AG09319 (cell line): ENCODE measurements at regions not wholly inside any gene's neighbourhood (a gene's known extent, or its start where the extent isn't known, plus 50 kb on each side); places are given as distances from the start of the nearest gene placed in this dataset.

Source experiments
- DNase-seq: peaks from one replicate; pipeline ENCODE4 v3.0.0-alpha.2; 2010; ENCODE audit warnings: low read depth; ENCODE audit errors: extremely low read depth
- TF ChIP-seq, protein P1 (sequence below): IDR thresholded peaks from 2 replicates; pipeline ENCODE4 v1.5.1; 2011; ENCODE audit warnings: low read depth, mild to moderate bottlenecking, inconsistent platforms, low read length, moderate library complexity

GRCh38 chr15:69825941-69826818 is 271.5 kb downstream of the TLE3 start:
- DNase-seq = no peak
- TF ChIP-seq, protein P1, sequence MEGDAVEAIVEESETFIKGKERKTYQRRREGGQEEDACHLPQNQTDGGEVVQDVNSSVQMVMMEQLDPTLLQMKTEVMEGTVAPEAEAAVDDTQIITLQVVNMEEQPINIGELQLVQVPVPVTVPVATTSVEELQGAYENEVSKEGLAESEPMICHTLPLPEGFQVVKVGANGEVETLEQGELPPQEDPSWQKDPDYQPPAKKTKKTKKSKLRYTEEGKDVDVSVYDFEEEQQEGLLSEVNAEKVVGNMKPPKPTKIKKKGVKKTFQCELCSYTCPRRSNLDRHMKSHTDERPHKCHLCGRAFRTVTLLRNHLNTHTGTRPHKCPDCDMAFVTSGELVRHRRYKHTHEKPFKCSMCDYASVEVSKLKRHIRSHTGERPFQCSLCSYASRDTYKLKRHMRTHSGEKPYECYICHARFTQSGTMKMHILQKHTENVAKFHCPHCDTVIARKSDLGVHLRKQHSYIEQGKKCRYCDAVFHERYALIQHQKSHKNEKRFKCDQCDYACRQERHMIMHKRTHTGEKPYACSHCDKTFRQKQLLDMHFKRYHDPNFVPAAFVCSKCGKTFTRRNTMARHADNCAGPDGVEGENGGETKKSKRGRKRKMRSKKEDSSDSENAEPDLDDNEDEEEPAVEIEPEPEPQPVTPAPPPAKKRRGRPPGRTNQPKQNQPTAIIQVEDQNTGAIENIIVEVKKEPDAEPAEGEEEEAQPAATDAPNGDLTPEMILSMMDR = no peak

DNA sequence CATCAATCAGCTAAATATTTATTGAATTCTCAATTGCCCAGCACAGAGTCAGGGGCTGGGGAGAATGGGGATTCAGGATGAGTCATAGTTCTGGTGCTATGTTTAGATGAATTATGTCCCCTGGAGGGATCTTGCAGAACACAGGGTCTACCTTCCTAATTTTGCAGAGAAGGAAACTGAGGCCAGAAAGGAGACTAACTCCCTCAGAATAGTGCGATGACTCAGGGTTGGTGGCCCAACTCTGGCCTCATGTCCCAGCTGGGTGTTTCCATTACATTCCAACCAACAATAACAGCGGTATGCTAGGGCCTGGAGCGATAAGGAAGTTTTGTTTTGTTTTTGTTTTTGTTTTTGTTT is 270.9 kb downstream of the TLE3 start:
- TF ChIP-seq, protein P1 = no peak
- no peak for DNase-seq

- DNase-seq = no peak
- TF ChIP-seq, protein P1 = no peak
Observed at GRCh38 chr15:69827751-69828150, 270.0 kb downstream of the TLE3 start.

GRCh38 chr15:69828181-69828828 is 269.4 kb downstream of the TLE3 start:
- TF ChIP-seq, protein P1 = no peak
- no peak for DNase-seq

GRCh38 chr15:69829974-69830373 is 267.7 kb downstream of the TLE3 start:
- TF ChIP-seq, protein P1 = no peak
- DNase-seq = no peak

DNA sequence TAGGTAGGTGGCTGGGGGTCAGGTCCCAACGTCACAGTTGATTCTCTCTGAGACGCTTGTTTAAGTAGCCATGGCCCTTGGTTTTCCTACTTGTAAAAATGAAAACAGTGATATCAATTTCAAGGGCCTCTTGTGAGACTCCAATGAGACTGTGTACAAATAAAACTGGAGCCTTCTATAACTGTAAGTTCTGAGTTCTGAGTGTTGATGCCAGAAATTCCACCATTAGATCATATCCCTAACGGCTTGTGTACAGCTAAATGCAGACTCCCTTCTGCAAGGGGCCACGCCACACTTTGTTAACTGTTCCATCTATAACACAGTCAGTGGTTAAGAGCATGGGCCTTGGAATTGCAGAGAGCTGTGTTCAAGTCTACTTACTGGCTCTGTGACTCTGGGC is 267.3 kb downstream of the TLE3 start:
- TF ChIP-seq, protein P1 = no peak
- no peak for DNase-seq

GRCh38 chr15:69830876-69831275 is 266.8 kb downstream of the TLE3 start:
- no peak for DNase-seq
- TF ChIP-seq, protein P1 = no peak
